ENCODE measurements at regions not wholly inside any gene's neighbourhood (a gene's known extent, or its start where the extent isn't known, plus 50 kb on each side); places are given as distances from the start of the nearest gene placed in this dataset.

- intact Hi-C loops (cut with micrococcal nuclease) (no loop called here), dilution Hi-C loops (cut with MboI; ENCODE audit: extremely low pct_ligation_motif_present, low sequenced_read_pairs) (no loop called here)
- no peaks in the 10 kb centered on the region for H3K36me3 ChIP-seq (ENCODE audit: control insufficient read depth in 2 of 2, extremely low read depth in 1 of 2, insufficient read depth in 2 of 2, low read length in 2 of 2)
- TF ChIP-seq GATA2 (IDR thresholded peaks at IDR 0.05; ENCODE audit: insufficient read depth, insufficient read length, low read depth, low read length) (no peak), FOS (IDR thresholded peaks at IDR 0.05; ENCODE audit: borderline replicate concordance, insufficient read depth, low read length) (no peak), JUN (IDR thresholded peaks at IDR 0.05; ENCODE audit: borderline replicate concordance, insufficient read depth, insufficient read length, low read depth) (no peak), EZH2 (IDR thresholded peaks at IDR 0.05; ENCODE audit: borderline replicate concordance, low read depth, low read length, severe bottlenecking) (no peak), POLR2AphosphoS5 (IDR thresholded peaks at IDR 0.05; ENCODE audit: insufficient read depth, low read depth, low read length) (no peak), POLR2A (IDR thresholded peaks at IDR 0.05; ENCODE audit: low read depth, low read length) (no peak), CTCF (IDR thresholded peaks at IDR 0.05; ENCODE audit: extremely low read depth in 1 of 2, insufficient read depth in 1 of 2, low read depth in 1 of 2, low read length in 2 of 2) (no peak), MYC (IDR thresholded peaks at IDR 0.05; ENCODE audit: low read depth, low read length) (no peak)
- TF ChIP-seq, protein P1, sequence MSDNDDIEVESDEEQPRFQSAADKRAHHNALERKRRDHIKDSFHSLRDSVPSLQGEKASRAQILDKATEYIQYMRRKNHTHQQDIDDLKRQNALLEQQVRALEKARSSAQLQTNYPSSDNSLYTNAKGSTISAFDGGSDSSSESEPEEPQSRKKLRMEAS (IDR thresholded peaks at IDR 0.05; ENCODE audit: insufficient read depth, insufficient read length), result no peak
- H3K9ac ChIP-seq (replicated peaks; ENCODE audit: extremely low read depth, insufficient read depth, low read length), result no peak overlapping the region
- H3K27me3 ChIP-seq (ENCODE audit: control insufficient read depth in 2 of 2, insufficient read depth in 2 of 2, low read length in 2 of 2), result no peaks in the 10 kb centered on the region
- no peak overlapping the region for H3K4me2 ChIP-seq (ENCODE audit: insufficient read depth, low read length)
- POLR2A ChIA-PET, result no interaction called here
- no peak overlapping the region for H2AFZ ChIP-seq (ENCODE audit: low read depth, low read length)
- DNase-seq (ENCODE audit: low read depth, low spot score), result no peak
- no peak overlapping the region for H3K27ac ChIP-seq (ENCODE audit: insufficient read depth, low read depth, low read length)
- FAIRE-seq, result no peak
- no peak overlapping the region for H3K4me3 ChIP-seq (replicated peaks in 1 of 3; ENCODE audit: insufficient read depth in 1 of 3, low read depth in 1 of 3, low read length in 3 of 3)
- H4K20me1 ChIP-seq (replicated peaks; ENCODE audit: control insufficient read depth, extremely low read depth, insufficient read depth, low read length), result no peaks in the 10 kb centered on the region
- no peaks in the 10 kb centered on the region for H3K9me1 ChIP-seq (replicated peaks; ENCODE audit: control insufficient read depth, extremely low read depth, insufficient read depth, low read length)
- no peaks in the 10 kb centered on the region for H3K4me1 ChIP-seq (ENCODE audit: control insufficient read depth, extremely low read depth, insufficient read depth, low read length)
- CTCF ChIA-PET, result no interaction called here
- H3K79me2 ChIP-seq (ENCODE audit: control insufficient read depth, insufficient read depth, low read length), result no peaks in the 10 kb centered on the region
- BruUV-seq (replicated peaks), result no TSS peak
- H3K9me3 ChIP-seq (replicated peaks; ENCODE audit: control insufficient read depth, insufficient read depth, low read length), result peaks cover 2% of the 10 kb centered on the region
Observed at GRCh38 chr20:12305188-12305950, 387.7 kb downstream of the BTBD3 start.
